ENCODE measurements at regions not wholly inside any gene's neighbourhood (a gene's known extent, or its start where the extent isn't known, plus 50 kb on each side); places are given as distances from the start of the nearest gene placed in this dataset.

- TF ChIP-seq, protein P1, sequence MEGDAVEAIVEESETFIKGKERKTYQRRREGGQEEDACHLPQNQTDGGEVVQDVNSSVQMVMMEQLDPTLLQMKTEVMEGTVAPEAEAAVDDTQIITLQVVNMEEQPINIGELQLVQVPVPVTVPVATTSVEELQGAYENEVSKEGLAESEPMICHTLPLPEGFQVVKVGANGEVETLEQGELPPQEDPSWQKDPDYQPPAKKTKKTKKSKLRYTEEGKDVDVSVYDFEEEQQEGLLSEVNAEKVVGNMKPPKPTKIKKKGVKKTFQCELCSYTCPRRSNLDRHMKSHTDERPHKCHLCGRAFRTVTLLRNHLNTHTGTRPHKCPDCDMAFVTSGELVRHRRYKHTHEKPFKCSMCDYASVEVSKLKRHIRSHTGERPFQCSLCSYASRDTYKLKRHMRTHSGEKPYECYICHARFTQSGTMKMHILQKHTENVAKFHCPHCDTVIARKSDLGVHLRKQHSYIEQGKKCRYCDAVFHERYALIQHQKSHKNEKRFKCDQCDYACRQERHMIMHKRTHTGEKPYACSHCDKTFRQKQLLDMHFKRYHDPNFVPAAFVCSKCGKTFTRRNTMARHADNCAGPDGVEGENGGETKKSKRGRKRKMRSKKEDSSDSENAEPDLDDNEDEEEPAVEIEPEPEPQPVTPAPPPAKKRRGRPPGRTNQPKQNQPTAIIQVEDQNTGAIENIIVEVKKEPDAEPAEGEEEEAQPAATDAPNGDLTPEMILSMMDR (IDR thresholded peaks at IDR 0.05; ENCODE audit: control extremely low read depth in 1 of 3, insufficient read depth in 1 of 3, low read depth in 1 of 3, low read length in 3 of 3): no peak
- TF ChIP-seq CEBPB (IDR thresholded peaks at IDR 0.05; ENCODE audit: low read depth, low read length): no peak
These were observed 71.2 kb upstream of the ARID5B start for GRCh38 chr10:61830072-61830845.
